ENCODE measurements at regions not wholly inside any gene's neighbourhood (a gene's known extent, or its start where the extent isn't known, plus 50 kb on each side); places are given as distances from the start of the nearest gene placed in this dataset.

- no peak for DNase-seq
Measured at GRCh38 chr14:63781686-63782085, 53.8 kb upstream of the SGPP1 start.

GRCh38 chr14:63782683-63783389 is 55.0 kb upstream of the SGPP1 start:
- no peak for DNase-seq

GRCh38 chr14:63788011-63788933 is 60.4 kb upstream of the SGPP1 start:
- no peak for DNase-seq

- DNase-seq = no peak
Measured at GRCh38 chr14:63793376-63793775, 59.4 kb upstream of the SYNE2 start.

- DNase-seq = no peak
Measured at GRCh38 chr14:63795532-63795931, 57.3 kb upstream of the SYNE2 start.

GRCh38 chr14:63800083-63800482 is 52.7 kb upstream of the SYNE2 start:
- no peak for DNase-seq

GRCh38 chr14:63800651-63801375 is 52.0 kb upstream of the SYNE2 start:
- DNase-seq = peak in 1 of 2 experiments; percentile 52

Data from cerebellar nuclear complex (tissue), 1 donor.